ENCODE measurements at regions not wholly inside any gene's neighbourhood (a gene's known extent, or its start where the extent isn't known, plus 50 kb on each side); places are given as distances from the start of the nearest gene placed in this dataset.
"Not testable (repeated sequence)": the region's sequence is repeated elsewhere in the genome, so short reads cannot be mapped to it uniquely, and the experiment has no call there.

DNA sequence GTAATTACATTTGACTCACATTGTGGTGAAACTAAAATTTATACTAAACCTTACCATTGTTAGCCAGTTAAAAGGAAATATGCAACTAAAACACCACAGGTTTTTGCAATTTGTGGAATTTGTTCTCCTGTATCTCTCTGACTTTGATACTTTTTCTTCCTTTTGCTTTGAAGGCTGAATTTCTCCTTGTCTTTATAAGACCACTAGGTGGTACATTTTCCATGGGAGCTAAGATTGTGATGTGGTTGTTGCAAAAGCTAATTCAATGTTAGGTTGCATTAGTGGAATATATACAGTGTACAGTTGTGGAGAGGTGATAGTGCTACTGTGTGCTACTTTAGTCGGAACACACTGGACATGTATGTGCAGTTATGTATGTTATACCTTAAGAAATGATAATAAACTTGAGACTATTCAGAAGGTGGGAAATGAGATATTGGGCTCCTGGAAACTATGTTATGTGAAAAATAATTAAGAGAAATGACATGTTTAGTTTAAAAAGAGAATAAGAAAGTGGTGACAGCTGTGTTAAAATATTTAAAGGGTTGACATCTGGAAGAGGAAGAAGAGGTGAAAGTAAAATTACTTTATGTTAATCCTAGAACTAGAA, 70.3 kb downstream of the ARL9 start:
- DNase-seq (ENCODE audit: extremely low spot score, unreplicated experiment) = no peak

GRCh38 chr4:56592417-56592816, 86.8 kb downstream of the ARL9 start:
- not testable (repeated sequence) for DNase-seq (ENCODE audit: extremely low spot score, unreplicated experiment); H3K36me3 Mint-ChIP-seq (ENCODE audit: unreplicated experiment); H3K4me3 Mint-ChIP-seq (ENCODE audit: unreplicated experiment); H3K27ac Mint-ChIP-seq (ENCODE audit: unreplicated experiment); H3K4me1 Mint-ChIP-seq (ENCODE audit: unreplicated experiment); H3K9me3 Mint-ChIP-seq (ENCODE audit: unreplicated experiment)
- peaks cover 47% of the 10 kb centered on the region for H3K27me3 Mint-ChIP-seq (ENCODE audit: unreplicated experiment)

More for the DNA sequence above, 70.3 kb downstream of the ARL9 start:
- Mint-ChIP-seq H3K4me1 (ENCODE audit: unreplicated experiment) (no peaks in the 10 kb centered on the region), H3K36me3 (ENCODE audit: unreplicated experiment) (no peaks in the 10 kb centered on the region), H3K27ac (ENCODE audit: unreplicated experiment) (no peak overlapping the region), H3K4me3 (ENCODE audit: unreplicated experiment) (no peak overlapping the region), H3K27me3 (ENCODE audit: unreplicated experiment) (peaks cover 51% of the 10 kb centered on the region), H3K9me3 (ENCODE audit: unreplicated experiment) (no peaks in the 10 kb centered on the region)
- peak; percentile 71 for TF ChIP-seq CTCF (IDR thresholded peaks at IDR 0.05)

Data from osteocyte (in vitro differentiated cells).